TTC549 (cell line): ENCODE measurements at regions not wholly inside any gene's neighbourhood (a gene's known extent, or its start where the extent isn't known, plus 50 kb on each side); places are given as distances from the start of the nearest gene placed in this dataset.
"Not testable (repeated sequence)": the region's sequence is repeated elsewhere in the genome, so short reads cannot be mapped to it uniquely, and the experiment has no call there.

Experiments used
- FAIRE-seq: peaks from 2 replicates; lab custom pipeline; 2012; peaks lifted over from hg19 to GRCh38; lab: Jason Lieb, UNC

GRCh38 chr6:1201547-1202200, 110.2 kb upstream of the FOXQ1 start:
- FAIRE-seq = no peak

GRCh38 chr6:1200409-1201101, 111.3 kb upstream of the FOXQ1 start:
- no peak for FAIRE-seq

DNA sequence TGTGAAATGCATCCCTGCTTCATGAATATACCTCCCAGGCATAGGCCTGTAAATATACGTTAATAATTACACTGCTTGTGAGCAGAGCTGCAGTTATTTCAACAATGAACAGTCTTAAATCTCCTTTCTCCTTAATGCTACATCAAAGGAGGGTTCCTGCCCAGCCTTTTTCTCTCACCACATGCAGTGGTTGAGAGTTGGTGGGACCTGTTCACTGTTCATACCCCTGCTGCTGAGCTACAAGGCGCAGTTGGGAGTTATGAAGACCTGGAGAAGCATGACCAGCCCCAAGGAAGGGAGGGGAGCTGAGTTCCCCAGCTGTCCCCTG, 111.9 kb upstream of the FOXQ1 start:
- FAIRE-seq = no peak

GRCh38 chr6:1197309-1197708, 114.6 kb upstream of the FOXQ1 start:
- no peak for FAIRE-seq

- FAIRE-seq = no peak
These were observed 120.7 kb upstream of the FOXQ1 start for GRCh38 chr6:1191141-1191630.

- no peak for FAIRE-seq
These were observed 121.5 kb upstream of the FOXQ1 start for GRCh38 chr6:1190366-1190765.

DNA sequence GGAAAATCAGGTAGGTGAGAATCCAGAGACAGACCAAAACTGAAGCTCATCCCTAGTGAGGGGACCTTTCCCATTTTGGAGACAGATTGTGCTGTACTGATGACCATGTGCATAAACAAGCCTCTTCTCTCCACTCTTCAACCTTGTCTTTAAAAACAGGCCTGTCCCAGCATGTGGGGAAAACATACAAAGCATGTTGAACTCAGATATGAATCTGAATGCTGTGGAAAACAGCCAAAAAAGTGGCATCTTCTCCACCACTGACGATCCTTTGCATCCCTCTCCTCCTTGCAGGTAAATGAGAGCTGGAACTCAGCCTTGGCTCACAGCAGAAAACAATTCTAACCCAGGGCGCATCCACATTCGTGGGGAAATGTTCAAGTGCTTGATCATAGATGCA, 123.7 kb upstream of the FOXQ1 start:
- no peak for FAIRE-seq

GRCh38 chr6:1187293-1188131, 124.4 kb upstream of the FOXQ1 start:
- no peak for FAIRE-seq

GRCh38 chr6:1184318-1184717, 127.6 kb upstream of the FOXQ1 start:
- no peak for FAIRE-seq

GRCh38 chr6:1182722-1183521, 129.0 kb upstream of the FOXQ1 start:
- no peak for FAIRE-seq

DNA sequence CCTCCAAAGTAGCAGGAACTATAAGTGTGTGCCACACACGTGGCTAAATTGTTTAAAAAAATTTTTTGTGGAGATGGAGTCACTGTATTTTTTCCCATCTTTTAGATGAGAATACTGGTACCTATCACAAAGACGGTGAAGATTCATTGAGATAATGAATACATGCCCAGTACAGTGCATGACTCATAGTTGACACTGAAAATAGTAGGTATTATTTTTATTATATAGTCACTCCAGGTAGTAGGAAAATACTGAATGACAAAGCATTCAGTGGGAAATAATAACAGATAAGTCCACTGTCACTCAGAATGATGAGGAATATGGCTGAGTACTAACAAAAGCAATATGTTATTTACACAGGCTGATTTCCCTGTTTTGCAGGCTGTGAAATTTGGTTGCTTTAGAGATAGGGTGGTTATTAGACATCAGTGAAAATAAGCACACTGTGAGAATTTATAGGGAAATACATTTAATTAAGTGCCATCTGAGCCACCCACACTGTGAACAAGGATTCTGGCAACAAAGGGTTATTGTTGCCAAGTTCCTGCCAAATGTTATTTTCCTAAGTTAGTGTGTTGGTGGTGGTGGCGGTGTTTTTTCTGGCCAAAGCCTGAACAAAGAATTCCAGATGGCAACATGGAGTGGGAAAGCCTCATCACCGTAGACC, 129.8 kb upstream of the FOXQ1 start:
- FAIRE-seq = no peak

DNA sequence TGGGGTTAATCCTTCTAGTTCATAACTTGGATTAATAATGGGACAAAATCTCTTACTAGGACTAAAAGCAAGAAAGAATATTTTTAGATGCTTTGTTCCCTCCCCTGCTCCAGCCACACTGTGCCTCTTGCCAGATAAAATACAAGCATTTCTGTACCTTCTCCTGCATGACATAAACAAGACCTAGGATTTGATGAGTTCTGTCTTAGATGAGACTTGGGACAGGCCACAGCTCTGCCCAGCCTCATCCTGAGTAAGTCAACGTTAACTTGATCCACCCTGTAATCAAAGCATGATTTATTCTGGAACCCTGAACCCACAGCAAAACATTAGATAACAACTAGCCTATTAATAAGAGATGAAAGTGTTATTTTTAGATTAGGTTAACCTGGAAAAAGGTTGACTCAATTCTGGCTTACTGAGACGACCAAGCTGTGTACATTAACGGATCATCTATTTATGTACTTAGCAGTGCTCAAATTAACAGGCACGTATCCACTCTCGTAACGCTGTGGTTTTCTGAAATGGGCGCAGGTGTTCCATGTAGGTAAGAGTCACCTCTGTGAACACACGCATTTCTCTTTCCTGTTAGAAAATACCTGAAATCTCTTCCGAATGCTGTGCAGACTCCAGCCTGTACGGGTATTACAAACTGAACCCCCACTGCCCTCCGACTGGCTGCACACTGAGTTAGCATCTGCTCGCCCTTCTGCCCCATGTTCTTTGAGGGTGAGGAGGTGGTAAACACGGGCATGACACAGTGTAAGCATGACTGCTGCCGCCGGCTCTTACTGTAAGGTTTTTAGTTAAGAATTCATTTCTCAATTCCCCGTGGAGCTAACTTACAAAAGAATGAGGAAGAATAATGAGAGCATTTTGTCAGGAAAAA, 132.1 kb upstream of the FOXQ1 start:
- FAIRE-seq = no peak

DNA sequence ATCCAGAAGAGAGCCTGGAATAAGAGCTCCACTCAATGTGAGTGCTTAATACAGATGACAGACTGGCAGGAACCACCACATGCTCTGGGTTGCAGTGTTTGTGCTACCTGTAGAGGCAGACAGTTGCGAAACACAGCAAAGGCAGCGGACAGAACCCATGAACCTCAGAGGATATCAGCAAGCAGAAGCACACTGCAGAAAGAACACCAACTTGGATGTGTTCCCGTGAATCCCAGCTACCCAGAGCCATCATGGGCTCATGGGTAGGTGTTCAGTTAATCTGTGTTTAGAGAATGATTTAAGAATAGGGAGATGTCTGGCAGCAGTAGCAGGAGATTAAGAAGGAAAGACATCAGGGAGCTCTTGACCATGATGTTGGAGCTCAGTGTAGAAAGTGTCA, 133.3 kb upstream of the FOXQ1 start:
- FAIRE-seq = no peak

GRCh38 chr6:1176567-1176966, 135.3 kb upstream of the FOXQ1 start:
- no peak for FAIRE-seq

- FAIRE-seq = no peak
These were observed 136.0 kb upstream of the FOXQ1 start for GRCh38 chr6:1175877-1176276.

- no peak for FAIRE-seq
These were observed 141.1 kb upstream of the FOXQ1 start for GRCh38 chr6:1170794-1171193.

GRCh38 chr6:1164600-1164999, 147.3 kb upstream of the FOXQ1 start:
- no peak for FAIRE-seq

DNA sequence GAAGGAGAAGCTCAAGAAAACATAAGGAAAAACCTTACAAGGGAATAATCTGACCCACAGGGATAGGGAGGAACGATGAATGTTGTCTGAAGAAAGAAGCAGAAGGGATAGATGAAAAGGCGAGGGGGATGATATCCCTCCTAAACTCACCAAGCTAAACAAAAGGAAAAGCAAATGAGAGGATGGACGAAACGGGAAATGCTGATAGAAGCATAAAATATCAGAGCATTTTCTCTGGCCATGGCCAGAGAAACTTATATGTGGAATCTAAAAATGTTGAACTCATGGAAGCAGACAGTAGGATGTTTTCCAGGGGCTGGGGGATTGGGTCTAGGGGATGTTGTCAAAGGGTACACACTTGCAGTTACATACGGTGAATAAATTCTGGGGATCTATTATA, 148.4 kb upstream of the FOXQ1 start:
- no peak for FAIRE-seq

- FAIRE-seq = no peak
These were observed 149.3 kb upstream of the FOXQ1 start for GRCh38 chr6:1162367-1163275.

GRCh38 chr6:1156411-1156810, 155.5 kb upstream of the FOXQ1 start:
- FAIRE-seq = not testable (repeated sequence)
